Mucosa of descending colon (tissue), 3 donors: ENCODE measurements at regions not wholly inside any gene's neighbourhood (a gene's known extent, or its start where the extent isn't known, plus 50 kb on each side); places are given as distances from the start of the nearest gene placed in this dataset.
"Not testable (repeated sequence)": the region's sequence is repeated elsewhere in the genome, so short reads cannot be mapped to it uniquely, and the experiment has no call there.

Experiments used
- ATAC-seq: fragments of 200-7000 bp; cut with Tn5 transposase; one replicate; pipeline ENCODE4 v1.9.1; 2020; ENCODE audit warnings: mild to moderate bottlenecking, moderate library complexity
- DNase-seq, 3 donors: peaks; one replicate each; pipeline ENCODE4 v3.0.0-alpha.2; 2020
- H3K36me3 ChIP-seq: fragments of 200-600 bp; one replicate; pipeline ENCODE4 v1.8.0; 2021; ENCODE audit warnings: low read depth, mild to moderate bottlenecking
- H3K4me1 ChIP-seq: fragments of 200-600 bp; one replicate; pipeline ENCODE4 v1.8.0; 2021; ENCODE audit warnings: low read depth, mild to moderate bottlenecking
- H3K4me3 ChIP-seq: fragments of 200-600 bp; one replicate; pipeline ENCODE4 v1.8.0; 2021; ENCODE audit warnings: mild to moderate bottlenecking
- H3K9me3 ChIP-seq: fragments of 200-600 bp; one replicate; pipeline ENCODE4 v1.8.0; 2021; ENCODE audit warnings: mild to moderate bottlenecking
- CTCF ChIP-seq: fragments of 200-600 bp; IDR thresholded peaks from one replicate; pipeline ENCODE4 v1.8.0; 2022; ENCODE audit warnings: antibody characterized with exemption, mild to moderate bottlenecking
- intact Hi-C, 2 donors: fragments of 100-400 bp; cut with DNase I in 1 of 2; cut with micrococcal nuclease in 1 of 2; formaldehyde crosslinking; loops; one replicate each; pipeline versions ENCODE4 v1.11.0 to v1.11.1; 2022; cut with DNase I, micrococcal nuclease
- donor health status: DM: no; HTN: no; CAD: no; lungs with moderate emphysema.
- donor health status: DM: no; HTN: no; CAD: no.
- donor health status: DM: no; HTN: yes; CAD: no.

GRCh38 chr4:13994016-13994415 lies 366.5 kb upstream of the BOD1L1 start:
- DNase-seq (no peak), ATAC-seq (no peak)
- Histone ChIP-seq H3K4me1 (no peaks in the 10 kb centered on the region), H3K9me3 (no peaks in the 10 kb centered on the region), H3K36me3 (no peaks in the 10 kb centered on the region), H3K4me3 (no peak overlapping the region)
- no peak for TF ChIP-seq CTCF
- intact Hi-C loops = no loop called here

DNA sequence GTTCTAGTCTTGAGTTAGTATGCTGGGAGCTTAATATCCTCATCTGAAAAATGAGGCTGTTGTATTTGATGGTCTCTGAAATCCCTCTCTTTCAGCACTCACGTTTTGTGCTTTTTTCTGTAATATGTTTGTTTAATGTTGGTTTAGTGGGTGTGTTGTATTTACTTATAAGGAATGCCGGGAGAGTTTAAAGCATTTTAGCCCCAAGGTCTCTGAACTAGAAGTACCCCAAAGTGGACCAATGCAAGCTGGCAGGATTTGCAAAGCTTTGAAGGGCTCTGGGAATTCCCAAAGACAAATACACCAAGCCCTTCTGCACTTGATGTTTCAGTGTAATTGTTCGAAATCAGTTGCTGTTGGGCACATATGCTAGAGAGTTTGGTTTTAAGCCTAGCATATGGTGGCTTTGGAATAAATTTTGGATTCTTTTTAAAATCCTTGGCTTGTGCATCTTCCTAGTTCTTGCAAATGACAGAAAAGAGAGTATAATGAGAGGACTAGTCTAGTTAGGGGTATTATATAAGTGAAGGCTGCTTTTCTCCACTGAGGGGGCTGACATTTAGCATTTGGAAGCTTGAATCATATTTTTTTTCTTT lies 371.4 kb upstream of the BOD1L1 start:
- DNase-seq = no peak
- TF ChIP-seq CTCF = no peak
- no peak for ATAC-seq
- Histone ChIP-seq H3K4me3 (no peak overlapping the region), H3K36me3 (no peaks in the 10 kb centered on the region), H3K9me3 (peaks cover 14% of the 10 kb centered on the region), H3K4me1 (no peaks in the 10 kb centered on the region)
- intact Hi-C loops = no loop called here

DNA sequence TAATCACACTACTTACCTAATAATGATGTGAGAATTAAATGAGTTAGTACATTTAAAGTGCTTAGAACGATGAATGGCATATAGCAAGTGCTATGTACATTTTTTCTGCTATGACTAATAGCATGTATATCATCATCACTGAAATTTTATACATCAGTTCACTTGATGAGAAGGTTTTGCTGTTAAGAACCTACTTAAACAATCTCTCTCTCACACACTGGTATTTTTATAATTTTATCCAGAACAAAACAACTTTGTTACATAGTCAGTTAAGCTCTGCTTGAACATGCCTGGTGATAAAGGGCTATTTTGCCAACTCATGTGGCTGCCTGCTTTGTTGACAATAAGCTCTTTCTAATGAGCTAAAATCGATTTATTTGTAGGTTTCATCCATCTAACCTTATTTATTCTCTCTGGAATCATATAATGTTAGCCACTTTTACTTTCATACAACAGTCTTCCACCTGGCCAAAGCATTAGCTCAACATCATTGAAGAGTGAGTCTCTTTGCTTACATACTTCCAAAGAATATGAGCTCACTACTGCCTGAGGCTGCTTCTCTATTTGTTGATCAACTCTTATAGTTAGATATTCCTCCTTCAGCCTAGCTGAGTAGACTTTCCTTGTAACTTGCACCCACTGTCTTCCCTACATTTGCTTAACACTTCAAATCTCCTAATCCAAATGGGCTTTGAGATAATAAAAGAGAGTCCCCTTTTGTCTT lies 372.7 kb upstream of the BOD1L1 start:
- no peak for TF ChIP-seq CTCF
- H3K4me1 ChIP-seq = no peaks in the 10 kb centered on the region
- no peak for ATAC-seq
- intact Hi-C loops = no loop called here
- H3K36me3 ChIP-seq = no peaks in the 10 kb centered on the region
- peaks cover 14% of the 10 kb centered on the region for H3K9me3 ChIP-seq
- no peak overlapping the region for H3K4me3 ChIP-seq
- no peak for DNase-seq

DNA sequence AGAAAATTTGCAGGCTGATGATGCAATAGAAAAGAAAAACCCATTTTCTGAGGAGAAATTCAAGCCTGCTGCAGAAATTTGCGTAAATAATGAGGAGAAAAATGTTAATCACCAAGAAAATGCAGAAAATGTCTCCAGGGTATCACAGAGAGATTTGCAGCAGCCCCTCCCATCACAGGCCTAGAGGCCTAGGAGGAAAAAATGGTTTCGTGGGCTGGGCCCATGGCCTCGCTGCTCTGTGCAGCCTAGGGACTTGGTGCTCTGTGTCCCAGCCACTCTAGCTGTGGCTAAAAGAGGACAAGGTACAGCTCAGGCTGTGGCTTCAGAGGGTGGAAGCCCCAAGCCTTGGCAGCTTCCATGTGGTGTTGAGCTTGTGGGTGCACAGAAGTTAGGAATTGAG lies 374.8 kb upstream of the BOD1L1 start:
- H3K36me3 ChIP-seq, H3K4me1 ChIP-seq, intact Hi-C loops, DNase-seq, ATAC-seq, H3K4me3 ChIP-seq: not testable (repeated sequence)
- H3K9me3 ChIP-seq = peaks cover 14% of the 10 kb centered on the region

DNA sequence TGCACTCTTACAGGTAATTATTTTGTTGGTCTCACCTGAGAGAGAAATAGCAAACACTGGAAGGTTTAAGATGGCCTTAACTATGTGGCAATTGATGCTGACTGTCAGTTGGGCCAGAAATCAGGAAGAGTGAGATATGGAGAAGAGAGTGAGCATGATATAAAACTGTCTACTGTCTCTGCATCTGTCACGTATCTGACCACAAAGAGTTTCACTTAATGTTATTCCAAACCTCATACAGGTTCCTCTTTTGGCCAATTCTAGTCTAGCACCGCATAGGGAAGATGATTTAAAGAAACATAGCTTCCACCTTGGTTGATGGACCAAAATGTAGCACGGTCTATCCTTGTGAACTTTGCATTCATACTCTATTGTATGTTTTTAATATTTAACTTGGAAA lies 381.0 kb upstream of the BOD1L1 start:
- no peaks in the 10 kb centered on the region for H3K36me3 ChIP-seq
- H3K9me3 ChIP-seq = no peaks in the 10 kb centered on the region
- DNase-seq (no peak), ATAC-seq (no peak)
- TF ChIP-seq CTCF = no peak
- intact Hi-C loops = no loop called here
- no peak overlapping the region for H3K4me3 ChIP-seq
- H3K4me1 ChIP-seq = no peaks in the 10 kb centered on the region

- DNase-seq (no peak), ATAC-seq (no peak)
- Histone ChIP-seq H3K9me3 (peaks cover 11% of the 10 kb centered on the region), H3K4me3 (no peak overlapping the region), H3K4me1 (no peaks in the 10 kb centered on the region), H3K36me3 (no peaks in the 10 kb centered on the region)
- TF ChIP-seq CTCF = no peak
- intact Hi-C loops = no loop called here
Measured at GRCh38 chr4:14018191-14018853, 390.8 kb upstream of the BOD1L1 start.
